ES-I3 (cell line): ENCODE measurements at regions not wholly inside any gene's neighbourhood (a gene's known extent, or its start where the extent isn't known, plus 50 kb on each side); places are given as distances from the start of the nearest gene placed in this dataset.
"Not testable (repeated sequence)": the region's sequence is repeated elsewhere in the genome, so short reads cannot be mapped to it uniquely, and the experiment has no call there.

Experiments used
- H3K36me3 ChIP-seq: 2 replicates; pipeline ENCODE4 v1.6.1; 2013; ENCODE audit warnings: mild to moderate bottlenecking, low read length, control low read depth, moderate library complexity; ENCODE audit not compliant: insufficient read depth
- H3K4me1 ChIP-seq: 2 replicates; pipeline ENCODE4 v1.6.1; 2013; ENCODE audit warnings: mild to moderate bottlenecking, control low read depth, low read length; ENCODE audit not compliant: insufficient read depth
- H3K9ac ChIP-seq: 2 replicates; pipeline ENCODE4 v1.6.1; 2013; ENCODE audit warnings: low read depth, mild to moderate bottlenecking, low read length, moderate library complexity
- H3K9me3 ChIP-seq: 2 replicates; pipeline ENCODE4 v1.6.1; 2013; ENCODE audit warnings: mild to moderate bottlenecking, low read length, moderate library complexity; ENCODE audit not compliant: control insufficient read depth, insufficient read depth

DNA sequence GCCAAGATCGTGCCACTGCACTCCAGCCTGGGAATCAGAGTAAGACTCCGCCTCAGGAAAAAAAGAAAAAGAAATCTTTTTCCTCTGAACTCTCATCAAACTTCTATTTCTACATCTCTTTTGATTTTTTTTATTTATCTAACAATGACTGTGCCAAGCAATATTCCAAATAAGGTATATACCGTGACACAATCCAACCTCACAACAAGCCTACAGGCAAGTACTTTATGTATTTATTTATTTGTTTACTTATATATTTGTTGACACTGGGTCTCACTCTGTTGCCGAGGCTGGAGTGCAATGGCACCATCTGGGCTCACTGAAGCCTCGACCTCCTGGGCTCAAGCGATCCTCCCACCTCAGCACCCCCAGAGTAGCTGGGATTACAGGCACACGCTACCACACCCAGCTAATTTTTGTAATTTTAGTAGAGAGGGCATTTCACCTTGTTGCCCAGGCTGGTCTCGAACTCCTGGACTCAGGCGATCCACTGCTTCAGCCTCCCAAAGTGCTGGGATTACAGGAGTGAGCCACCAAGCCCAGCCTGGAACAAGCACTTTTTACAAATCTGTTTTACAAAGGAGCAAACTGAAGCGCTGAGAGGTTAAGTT lies 94.9 kb upstream of the CHD2 start:
- no peaks in the 10 kb centered on the region for H3K9me3 ChIP-seq
- H3K4me1 ChIP-seq, result peaks cover 17% of the 10 kb centered on the region
- no peaks in the 10 kb centered on the region for H3K36me3 ChIP-seq
- no peak overlapping the region for H3K9ac ChIP-seq

DNA sequence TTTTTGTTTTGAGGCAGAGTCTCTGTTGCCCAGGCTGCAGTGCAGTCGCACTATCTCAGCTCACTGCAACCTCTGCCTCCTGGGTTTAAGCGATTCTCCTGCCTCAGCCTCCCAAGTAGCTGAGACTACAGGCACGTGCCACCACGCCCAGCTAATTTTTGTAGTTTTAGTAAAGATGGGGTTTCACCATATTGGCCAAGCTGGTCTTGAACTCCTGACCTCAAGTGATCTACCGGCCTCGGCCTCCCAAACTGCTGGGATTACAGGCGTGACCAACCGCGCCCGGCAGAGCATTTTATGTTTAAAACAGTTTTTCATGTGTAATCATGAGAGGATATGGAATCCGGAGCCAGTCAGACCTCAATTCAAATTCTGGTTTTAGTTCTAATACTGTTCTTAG lies 94.0 kb upstream of the CHD2 start:
- not testable (repeated sequence) for H3K9ac ChIP-seq, H3K9me3 ChIP-seq, H3K36me3 ChIP-seq
- peaks cover 17% of the 10 kb centered on the region for H3K4me1 ChIP-seq

- Histone ChIP-seq H3K4me1 (peaks cover 13% of the 10 kb centered on the region), H3K9me3 (no peaks in the 10 kb centered on the region), H3K36me3 (no peaks in the 10 kb centered on the region), H3K9ac (no peak overlapping the region)
These were observed 93.4 kb upstream of the CHD2 start for GRCh38 chr15:92806763-92807162.

DNA sequence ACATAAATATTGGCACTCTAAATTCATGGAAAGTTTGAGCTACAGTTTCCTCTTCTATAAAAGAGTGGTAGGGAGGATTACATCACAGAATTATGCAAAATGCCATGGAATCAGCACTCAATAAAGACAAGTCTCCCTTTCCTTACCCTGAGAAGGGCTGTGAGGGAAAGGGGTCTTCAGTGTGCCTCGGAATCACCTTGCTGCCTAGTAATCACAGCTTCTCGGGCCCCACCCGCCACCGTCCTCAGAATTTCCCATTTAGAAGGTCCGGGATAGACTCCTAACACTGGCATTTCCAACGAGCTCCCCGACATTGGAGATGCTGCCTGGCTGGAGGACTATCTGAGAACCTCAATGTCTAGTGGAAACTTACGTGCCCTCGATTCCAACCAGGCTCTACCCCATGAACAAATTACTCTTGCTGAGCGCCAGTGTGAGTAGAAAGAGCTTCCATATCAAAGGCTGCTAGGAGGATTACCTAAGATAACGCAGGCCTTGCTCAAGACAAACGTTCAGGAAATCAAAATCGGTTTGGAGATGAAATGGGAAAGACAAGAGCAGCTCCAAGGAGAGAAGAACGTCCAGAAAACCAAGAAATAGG lies 92.1 kb upstream of the CHD2 start:
- peak overlapping the region; percentile 61 for H3K9ac ChIP-seq

GRCh38 chr15:92808598-92809063 lies 91.5 kb upstream of the CHD2 start:
- no peaks in the 10 kb centered on the region for H3K36me3 ChIP-seq
- H3K9me3 ChIP-seq, result no peaks in the 10 kb centered on the region
- peaks cover 7% of the 10 kb centered on the region; the same call in 1 of the 2 replicates for H3K4me1 ChIP-seq
- peak overlapping the region; percentile 61; the same call in 1 of the 2 replicates for H3K9ac ChIP-seq

More for the DNA sequence above, 92.1 kb upstream of the CHD2 start:
- Histone ChIP-seq H3K4me1 (peaks cover 7% of the 10 kb centered on the region; the same call in 1 of the 2 replicates), H3K9me3 (no peaks in the 10 kb centered on the region), H3K36me3 (no peaks in the 10 kb centered on the region)

DNA sequence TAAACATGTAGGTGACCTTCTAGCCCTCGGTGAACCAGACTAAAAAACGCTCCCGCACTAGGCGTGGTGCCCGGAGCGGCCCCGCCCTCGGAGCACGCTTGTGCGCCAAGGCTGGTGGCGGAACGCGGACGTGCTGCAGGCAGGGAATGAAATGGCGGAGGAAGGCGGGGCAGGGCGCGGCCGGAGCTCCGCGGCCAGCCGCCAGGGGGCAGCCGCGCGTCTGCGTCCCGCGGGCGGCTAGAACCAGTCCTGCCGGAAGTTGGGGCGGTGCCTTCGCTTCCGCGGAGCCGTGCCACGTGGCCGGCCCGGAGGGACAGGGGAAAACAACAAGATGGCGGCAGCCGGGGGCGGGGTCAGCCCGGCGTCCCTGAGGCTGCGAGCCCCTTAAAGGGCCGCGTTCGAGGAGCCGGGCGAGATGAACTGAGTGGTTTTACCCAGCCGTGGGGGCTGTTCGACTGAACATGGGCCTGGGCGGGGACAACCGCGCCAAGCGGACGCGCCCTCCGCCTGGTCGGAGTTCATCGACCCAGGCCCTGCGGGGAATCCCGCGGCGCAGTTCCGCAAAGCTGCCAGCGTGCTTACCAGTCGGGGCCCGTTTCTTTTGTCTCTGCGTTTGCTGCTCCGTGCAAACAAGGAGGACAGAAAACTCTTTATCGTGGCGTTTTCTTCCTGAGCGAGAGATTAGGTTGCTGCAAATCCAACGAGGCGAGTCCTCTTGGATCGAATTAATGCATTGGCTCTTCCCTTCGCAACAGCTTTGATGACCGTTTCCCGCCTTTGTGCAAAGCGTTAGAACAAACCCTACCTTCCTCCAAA lies 90.9 kb upstream of the CHD2 start:
- Histone ChIP-seq H3K4me1 (peaks cover 2% of the 10 kb centered on the region; the same call in 1 of the 2 replicates), H3K9ac (peak overlapping the region; percentile 83), H3K9me3 (no peaks in the 10 kb centered on the region), H3K36me3 (no peaks in the 10 kb centered on the region)

- Histone ChIP-seq H3K36me3 (no peaks in the 10 kb centered on the region), H3K9me3 (no peaks in the 10 kb centered on the region), H3K9ac (peak overlapping the region; percentile 83), H3K4me1 (no peaks in the 10 kb centered on the region)
These were observed 90.2 kb upstream of the CHD2 start for GRCh38 chr15:92809880-92810361.

- no peaks in the 10 kb centered on the region for H3K4me1 ChIP-seq
- H3K36me3 ChIP-seq, result no peaks in the 10 kb centered on the region
- peak overlapping the region; percentile 83 for H3K9ac ChIP-seq
- no peaks in the 10 kb centered on the region for H3K9me3 ChIP-seq
These were observed 89.5 kb upstream of the CHD2 start for GRCh38 chr15:92810418-92811138.

GRCh38 chr15:92811148-92811913 lies 88.8 kb upstream of the CHD2 start:
- H3K9ac ChIP-seq, result peak overlapping the region; percentile 83
- no peaks in the 10 kb centered on the region for H3K9me3 ChIP-seq
- no peaks in the 10 kb centered on the region for H3K36me3 ChIP-seq
- H3K4me1 ChIP-seq, result no peaks in the 10 kb centered on the region

DNA sequence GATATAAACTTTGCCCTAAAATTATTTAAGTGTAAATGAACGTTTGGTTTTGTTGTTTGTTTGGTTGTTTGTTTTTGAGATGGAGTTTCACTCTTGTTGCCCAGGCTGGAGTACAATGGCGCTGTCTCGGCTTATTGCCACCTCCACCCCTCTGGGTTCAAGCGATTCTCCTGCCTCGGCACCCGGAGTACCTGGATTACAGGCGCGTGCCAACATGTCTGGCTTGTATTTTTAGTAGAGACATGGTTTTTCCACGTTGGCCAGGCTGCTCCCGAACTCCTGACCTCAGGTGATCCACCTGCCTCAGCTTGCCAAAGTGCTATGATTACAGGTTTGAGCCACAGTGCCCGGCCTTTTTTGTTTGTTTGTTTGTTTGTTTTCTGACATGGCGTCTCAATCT lies 87.9 kb upstream of the CHD2 start:
- H3K9ac ChIP-seq, result no peak overlapping the region
- no peaks in the 10 kb centered on the region for H3K36me3 ChIP-seq
- H3K9me3 ChIP-seq, result no peaks in the 10 kb centered on the region
- H3K4me1 ChIP-seq, result no peaks in the 10 kb centered on the region

- H3K4me1 ChIP-seq, result peaks cover 9% of the 10 kb centered on the region
- H3K9me3 ChIP-seq, result no peaks in the 10 kb centered on the region
- H3K9ac ChIP-seq, result no peak overlapping the region
- no peaks in the 10 kb centered on the region for H3K36me3 ChIP-seq
These were observed 86.6 kb upstream of the CHD2 start for GRCh38 chr15:92813485-92813884.

GRCh38 chr15:92817339-92817886 lies 82.7 kb upstream of the CHD2 start:
- Histone ChIP-seq H3K9me3 (no peaks in the 10 kb centered on the region), H3K36me3 (no peaks in the 10 kb centered on the region), H3K4me1 (peaks cover 26% of the 10 kb centered on the region), H3K9ac (no peak overlapping the region)

- Histone ChIP-seq H3K36me3 (no peaks in the 10 kb centered on the region), H3K4me1 (peaks cover 34% of the 10 kb centered on the region), H3K9me3 (no peaks in the 10 kb centered on the region), H3K9ac (peak overlapping the region; percentile 35)
These were observed 81.4 kb upstream of the CHD2 start for GRCh38 chr15:92818651-92819277.
